ENCODE measurements at regions not wholly inside any gene's neighbourhood (a gene's known extent, or its start where the extent isn't known, plus 50 kb on each side); places are given as distances from the start of the nearest gene placed in this dataset.

- DNase-seq: no peak
Observed at GRCh38 chr9:91073049-91073810, 271.6 kb downstream of the SYK start.

- no peak for DNase-seq
Observed at GRCh38 chr9:91073811-91074771, 272.5 kb downstream of the SYK start.

DNA sequence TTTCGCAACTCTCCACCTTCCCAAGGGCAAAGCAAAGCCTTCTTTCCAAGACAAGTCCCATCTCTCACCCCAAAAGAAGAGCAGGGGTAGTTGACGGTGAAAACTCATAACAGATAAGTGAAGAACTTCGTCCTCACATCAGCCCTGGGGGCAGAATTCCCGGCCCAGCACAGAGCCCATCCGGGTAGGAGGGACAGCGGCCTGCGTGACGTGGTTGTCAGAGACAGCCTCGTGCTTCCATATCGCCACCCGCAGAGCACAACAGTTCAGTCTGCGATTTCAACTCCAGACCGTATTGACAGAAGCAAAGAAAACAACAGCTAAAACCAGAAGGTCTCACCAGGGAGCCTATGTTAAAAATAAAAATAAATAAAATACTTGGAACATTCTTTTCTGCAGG is 273.2 kb downstream of the SYK start:
- DNase-seq: no peak

- no peak for DNase-seq
Observed at GRCh38 chr9:91075279-91075678, 273.7 kb downstream of the SYK start.

DNA sequence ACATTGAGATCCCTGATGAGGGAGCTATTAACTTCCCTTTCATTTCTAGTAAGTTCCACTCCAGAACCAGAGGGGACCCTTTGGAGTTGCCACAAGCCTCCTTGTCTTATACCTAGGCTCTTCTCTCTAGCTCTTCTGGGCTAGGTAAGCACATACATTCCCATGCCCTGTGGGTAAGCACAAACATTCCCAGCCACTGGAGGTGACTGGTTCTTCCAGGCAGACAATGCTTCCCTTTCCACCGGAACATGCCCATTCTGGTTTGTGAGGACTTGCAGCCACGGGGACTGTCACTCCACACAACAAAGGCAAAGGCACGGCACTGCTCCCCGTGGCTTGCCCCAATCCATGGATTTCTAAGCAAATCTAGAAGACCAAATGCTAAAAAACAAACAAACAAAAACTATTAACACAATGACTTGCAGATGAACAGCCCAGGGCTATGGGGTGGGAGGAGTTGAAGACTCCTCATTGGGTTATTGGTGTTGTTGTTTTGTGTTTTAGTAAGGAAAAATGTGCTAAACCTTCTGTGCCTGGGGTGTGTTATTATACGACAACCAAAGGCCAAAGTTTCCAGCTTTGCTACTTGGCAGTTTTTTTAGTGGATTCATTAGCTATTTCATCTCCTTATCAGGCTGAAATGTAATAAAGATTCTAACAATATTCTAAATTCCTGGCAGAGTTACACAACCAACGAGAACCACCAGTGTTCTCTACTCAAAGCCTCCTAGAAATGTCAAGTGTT is 276.2 kb downstream of the SYK start:
- DNase-seq: no peak

DNA sequence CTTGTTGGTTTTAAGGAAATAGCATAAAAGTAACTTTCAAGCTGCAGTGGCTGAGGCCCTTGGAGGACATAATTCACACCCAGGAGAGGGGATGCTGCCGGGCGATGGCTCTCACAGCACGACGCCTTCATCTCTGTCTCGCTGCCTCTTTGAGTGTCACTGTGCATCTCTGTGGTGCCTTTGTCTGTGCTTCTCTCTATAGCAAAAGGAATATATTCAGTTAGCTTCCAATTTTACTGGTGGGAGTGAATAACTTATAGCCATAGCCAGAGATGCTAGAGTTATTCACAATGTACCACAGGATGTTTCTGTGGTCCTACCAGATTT is 276.7 kb downstream of the SYK start:
- no peak for DNase-seq

DNA sequence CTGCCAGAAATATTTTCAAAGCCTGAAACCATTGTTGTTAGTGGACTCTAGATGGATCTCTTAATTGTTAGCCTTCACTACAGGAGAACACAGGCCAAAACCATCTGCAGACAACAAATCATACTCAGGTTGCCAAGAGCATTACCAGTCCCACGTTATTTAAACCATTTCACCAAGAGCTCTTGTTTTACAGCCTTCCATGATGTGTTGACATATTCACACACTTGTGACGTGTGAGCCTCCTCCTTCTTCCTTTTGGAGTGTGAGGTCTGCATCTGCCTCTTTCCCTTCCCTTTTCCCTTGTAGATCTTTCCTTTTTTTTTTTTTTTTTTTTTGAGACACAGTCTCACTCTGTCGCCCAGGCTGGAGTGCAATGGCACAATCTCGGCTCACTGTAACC is 279.0 kb downstream of the AUH start:
- no peak for DNase-seq

GRCh38 chr9:91084896-91085516 is 276.7 kb downstream of the AUH start:
- DNase-seq: no peak

GRCh38 chr9:91085517-91086291 is 276.0 kb downstream of the AUH start:
- DNase-seq: no peak

DNA sequence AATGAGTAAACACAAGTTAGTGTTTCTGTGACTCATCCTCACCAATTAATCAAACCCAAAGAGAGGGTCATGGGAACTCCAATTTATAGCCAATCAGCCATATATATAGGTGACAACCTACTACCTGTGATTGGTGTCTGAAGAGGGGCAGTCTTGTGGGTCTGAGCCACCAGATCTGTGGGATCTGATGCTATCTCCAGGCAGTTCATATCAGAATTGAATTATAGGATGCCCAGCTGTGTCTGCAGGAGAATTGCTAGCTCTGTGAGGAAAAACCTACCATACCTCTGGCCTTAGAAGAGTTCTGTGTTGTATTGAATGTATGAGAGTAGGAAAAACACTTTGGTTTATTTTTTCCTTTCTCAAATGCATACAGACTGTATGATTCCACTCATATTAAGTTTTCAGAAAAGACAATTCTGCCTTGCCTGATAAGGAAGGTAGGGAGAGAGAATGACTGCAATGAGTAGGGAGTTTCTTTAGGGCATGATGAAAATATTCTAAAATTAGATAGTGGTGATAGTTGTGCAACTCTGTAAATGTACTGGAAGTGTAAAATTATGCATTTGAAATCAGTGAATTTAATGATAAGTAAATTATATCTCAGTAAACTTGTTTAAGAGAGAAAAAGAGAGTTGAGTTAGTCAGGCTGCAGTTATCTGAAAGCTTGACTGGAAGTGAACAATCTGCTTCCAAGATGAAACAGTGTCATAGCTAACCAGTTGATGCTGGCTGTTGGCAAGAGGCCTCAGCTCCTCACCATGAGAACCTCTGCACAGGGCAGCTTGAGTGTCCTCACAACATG is 274.9 kb downstream of the AUH start:
- DNase-seq: no peak

DNA sequence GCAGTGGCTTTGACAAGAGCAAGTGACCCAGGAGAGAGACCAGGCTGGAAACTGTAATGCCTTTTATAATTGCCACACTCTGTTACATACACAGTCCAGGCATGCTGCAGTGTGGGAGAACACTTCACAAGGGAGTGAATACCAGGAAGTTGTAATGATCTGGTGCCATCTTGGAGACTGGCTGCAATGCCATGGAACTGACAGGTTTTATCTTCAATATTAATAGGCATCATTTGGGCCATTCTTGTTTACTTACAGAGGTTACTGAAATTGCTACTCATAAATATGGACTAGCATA is 274.3 kb downstream of the AUH start:
- no peak for DNase-seq

DNA sequence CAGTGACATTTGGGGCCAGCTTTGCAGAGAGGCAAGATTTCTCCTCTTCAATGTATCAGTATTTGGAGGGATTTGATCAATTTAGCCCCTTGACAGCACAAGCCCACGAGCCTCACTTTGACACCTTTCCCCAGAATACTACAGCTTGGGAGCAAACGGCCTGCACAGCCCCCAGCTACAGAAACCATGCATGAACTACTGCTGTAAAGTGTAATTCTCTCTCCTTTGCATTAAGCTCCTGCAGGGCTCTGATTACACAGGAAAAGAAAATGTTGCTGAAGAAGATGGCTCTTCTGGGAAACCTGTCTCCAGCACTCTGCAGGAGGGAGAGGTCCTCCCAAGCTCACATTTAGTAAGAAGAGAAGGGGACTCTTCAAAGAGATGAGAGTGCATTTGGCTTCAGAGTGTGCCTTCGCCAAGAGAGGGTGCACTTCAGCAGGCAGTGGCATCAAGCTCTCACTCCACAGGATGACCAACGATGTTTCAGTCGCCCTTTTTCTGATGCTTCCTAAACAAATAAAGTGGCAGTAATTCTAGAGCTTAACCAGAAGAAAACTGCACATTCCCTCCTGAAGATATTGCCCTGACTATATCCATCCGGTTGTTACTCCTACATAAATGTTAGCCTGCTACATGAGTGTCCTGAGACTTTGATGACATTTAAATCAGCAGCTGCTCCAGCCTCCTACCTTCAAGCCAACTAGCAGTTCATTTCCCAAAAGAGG is 272.2 kb downstream of the AUH start:
- DNase-seq: no peak

GRCh38 chr9:91090130-91090410 is 271.6 kb downstream of the AUH start:
- DNase-seq: no peak

- no peak for DNase-seq
Observed at GRCh38 chr9:91092214-91092613, 269.5 kb downstream of the AUH start.

- no peak for DNase-seq
Observed at GRCh38 chr9:91094324-91095088, 267.2 kb downstream of the AUH start.

DNA sequence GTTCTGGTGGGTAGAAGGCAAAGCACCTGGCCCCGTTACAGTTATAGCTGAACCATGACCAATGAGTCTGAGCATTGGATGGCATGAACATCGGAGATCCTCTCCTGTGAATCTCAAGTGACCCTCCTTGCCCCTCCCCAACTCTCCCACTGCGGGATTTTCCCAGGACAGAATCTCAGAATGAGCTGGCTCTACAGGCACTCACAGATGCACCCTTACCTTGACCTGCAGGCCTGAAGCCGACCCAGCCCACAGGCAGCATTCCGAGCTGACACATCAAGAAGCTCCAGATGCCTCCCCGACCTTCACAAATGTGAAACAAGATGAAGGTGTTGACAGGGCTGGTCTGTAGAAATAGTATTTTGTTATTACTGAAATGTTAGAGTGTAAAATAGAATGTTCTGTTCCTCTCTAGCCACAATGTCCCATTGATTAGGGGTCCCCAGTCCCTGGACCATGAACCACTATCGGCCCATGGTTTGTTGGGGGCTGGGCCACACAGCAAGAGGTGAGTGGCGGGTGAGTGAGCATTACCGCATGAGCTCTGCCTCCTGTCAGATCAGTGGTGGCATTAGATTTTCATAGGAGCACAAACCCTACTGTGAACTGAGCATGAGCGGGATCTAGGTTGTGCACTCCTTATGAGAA is 263.4 kb downstream of the AUH start:
- no peak for DNase-seq

DNA sequence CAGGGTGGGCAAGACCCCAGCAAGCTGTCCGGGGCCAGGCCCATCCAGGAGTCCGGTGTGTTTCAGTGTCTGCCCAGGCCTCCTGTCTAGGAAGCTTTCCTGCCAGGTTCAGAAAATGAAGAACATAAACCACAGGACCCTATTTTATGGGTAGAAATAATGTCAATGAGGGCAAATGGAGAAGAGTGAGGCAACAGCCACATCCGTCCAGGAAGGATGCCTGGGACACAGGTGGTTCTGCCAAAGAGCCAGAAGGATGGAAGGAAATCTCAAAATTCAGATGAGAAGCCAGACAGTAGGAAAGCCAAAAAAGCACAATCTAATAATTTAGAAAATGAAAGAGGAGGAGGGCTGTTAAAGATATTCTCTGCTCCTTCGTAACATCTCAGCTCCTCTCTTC is 262.3 kb downstream of the AUH start:
- DNase-seq: no peak

- no peak for DNase-seq
Observed at GRCh38 chr9:91100878-91101450, 260.8 kb downstream of the AUH start.

DNA sequence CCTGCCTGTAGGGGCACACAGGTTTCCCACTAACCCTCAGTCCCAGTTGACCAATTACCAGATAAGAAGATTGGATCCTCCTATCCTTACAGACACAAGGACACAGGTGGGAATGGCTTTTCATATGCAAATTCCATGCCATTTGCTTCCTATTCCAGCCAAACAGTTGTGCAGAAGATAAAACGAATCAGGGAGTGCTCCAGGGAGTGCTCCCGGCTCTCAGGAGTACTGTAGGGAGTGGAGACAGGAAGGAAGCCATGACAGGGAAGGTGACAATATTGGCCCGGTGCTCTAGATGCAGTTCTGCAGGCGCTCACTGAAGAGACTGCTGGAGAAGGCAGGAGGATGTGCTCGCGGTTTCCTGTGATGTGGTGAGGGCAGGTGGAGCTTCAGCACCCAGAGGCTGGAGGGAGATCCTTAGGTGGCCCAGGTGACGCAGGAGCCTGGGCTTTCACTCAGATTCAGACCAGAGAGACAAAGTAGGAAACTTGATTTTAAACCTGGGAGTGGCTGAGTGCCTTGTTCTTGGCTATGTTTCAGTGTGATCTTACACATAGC is 260.0 kb downstream of the AUH start:
- DNase-seq: no peak

Data from DMS 273 treated with DMSO at 0.1 percent for 48 hours (cell line).